ENCODE measurements at regions not wholly inside any gene's neighbourhood (a gene's known extent, or its start where the extent isn't known, plus 50 kb on each side); places are given as distances from the start of the nearest gene placed in this dataset.

DNA sequence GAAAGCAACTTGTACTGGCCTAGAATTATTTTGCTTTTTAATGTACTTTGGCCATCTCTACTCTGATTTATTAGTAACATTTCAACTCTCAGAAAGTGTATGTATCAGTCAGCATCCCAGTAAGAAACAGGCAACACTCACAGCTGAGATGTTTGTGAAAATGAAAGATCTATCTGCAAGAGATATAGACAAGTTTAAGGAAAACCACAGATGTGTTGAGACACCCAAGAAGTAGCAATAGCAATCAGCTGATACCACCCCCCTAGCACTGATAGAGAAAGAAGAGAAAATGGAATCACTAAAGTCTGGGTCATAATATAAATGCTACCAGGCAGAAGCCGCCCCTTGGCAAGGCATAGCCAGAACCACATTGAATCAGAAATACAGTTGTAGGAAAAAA is 372.0 kb downstream of the ARAP2 start:
- TF ChIP-seq CTCF (IDR thresholded peaks at IDR 0.05), result no peak
- TF ChIP-seq ZFX (IDR thresholded peaks at IDR 0.05; ENCODE audit: borderline replicate concordance), result no peak

Data from 22Rv1 (cell line).